ENCODE measurements at regions not wholly inside any gene's neighbourhood (a gene's known extent, or its start where the extent isn't known, plus 50 kb on each side); places are given as distances from the start of the nearest gene placed in this dataset.
"Not testable (repeated sequence)": the region's sequence is repeated elsewhere in the genome, so short reads cannot be mapped to it uniquely, and the experiment has no call there.

DNA sequence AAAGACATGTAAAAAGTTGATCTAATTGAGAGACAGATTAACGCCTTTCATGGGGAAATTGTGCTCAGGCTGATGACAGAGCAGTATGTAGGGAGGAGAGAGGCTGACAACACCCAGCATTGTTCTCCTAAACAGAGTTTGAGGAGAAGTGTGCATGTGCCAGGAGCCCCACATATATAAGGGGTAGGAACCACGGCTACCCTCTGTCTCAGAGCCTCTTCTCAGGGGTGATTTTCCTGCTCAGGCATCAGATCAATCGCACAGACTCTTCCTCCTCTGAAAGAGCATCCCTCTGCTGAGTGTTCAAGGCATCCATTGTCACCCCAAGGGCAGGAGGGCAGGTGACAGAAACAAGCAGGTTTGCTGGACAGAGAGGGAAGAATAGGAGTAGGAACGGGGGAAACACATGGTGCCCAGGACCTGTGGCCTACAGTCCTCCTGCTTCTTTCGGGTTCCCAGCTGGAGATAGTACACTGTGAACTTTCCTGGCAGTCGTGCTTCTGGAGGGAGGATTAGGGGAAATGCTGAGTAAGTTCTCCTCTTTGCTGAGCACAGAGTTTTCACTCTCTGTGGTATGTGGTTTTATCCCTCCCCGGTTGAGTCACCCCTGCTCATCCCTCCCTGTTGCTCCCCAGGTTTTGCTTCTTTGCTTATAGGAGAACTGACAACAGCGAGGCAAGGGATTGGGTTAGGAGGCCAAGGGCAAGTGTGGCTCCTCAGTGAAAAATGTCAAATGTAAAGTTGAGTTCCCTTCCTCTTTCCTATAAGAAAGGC is 117.1 kb downstream of the POTEB start:
- TF ChIP-seq, protein P1, sequence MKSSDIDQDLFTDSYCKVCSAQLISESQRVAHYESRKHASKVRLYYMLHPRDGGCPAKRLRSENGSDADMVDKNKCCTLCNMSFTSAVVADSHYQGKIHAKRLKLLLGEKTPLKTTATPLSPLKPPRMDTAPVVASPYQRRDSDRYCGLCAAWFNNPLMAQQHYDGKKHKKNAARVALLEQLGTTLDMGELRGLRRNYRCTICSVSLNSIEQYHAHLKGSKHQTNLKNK (CRISPR knock-in tag; IDR thresholded peaks at IDR 0.05): not testable (repeated sequence)
- TF ChIP-seq, protein P2, sequence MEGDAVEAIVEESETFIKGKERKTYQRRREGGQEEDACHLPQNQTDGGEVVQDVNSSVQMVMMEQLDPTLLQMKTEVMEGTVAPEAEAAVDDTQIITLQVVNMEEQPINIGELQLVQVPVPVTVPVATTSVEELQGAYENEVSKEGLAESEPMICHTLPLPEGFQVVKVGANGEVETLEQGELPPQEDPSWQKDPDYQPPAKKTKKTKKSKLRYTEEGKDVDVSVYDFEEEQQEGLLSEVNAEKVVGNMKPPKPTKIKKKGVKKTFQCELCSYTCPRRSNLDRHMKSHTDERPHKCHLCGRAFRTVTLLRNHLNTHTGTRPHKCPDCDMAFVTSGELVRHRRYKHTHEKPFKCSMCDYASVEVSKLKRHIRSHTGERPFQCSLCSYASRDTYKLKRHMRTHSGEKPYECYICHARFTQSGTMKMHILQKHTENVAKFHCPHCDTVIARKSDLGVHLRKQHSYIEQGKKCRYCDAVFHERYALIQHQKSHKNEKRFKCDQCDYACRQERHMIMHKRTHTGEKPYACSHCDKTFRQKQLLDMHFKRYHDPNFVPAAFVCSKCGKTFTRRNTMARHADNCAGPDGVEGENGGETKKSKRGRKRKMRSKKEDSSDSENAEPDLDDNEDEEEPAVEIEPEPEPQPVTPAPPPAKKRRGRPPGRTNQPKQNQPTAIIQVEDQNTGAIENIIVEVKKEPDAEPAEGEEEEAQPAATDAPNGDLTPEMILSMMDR (IDR thresholded peaks at IDR 0.05): not testable (repeated sequence)
